Prostate gland (tissue), 2 donors: ENCODE measurements at regions not wholly inside any gene's neighbourhood (a gene's known extent, or its start where the extent isn't known, plus 50 kb on each side); places are given as distances from the start of the nearest gene placed in this dataset.

ENCODE experiments used
- DNase-seq: peaks from one replicate; pipeline ENCODE4 v3.0.0-alpha.2; 2019; ENCODE audit warnings: low spot score
- H3K27ac ChIP-seq, 2 donors: fragments of 200-600 bp; sonication (generic); 2 replicates each; pipeline ENCODE4 v1.5.1; 2017 to 2019
- H3K27me3 ChIP-seq: fragments of 200-600 bp; sonication (generic); replicated peaks from 2 replicates; pipeline ENCODE4 v1.5.1; 2019; ENCODE audit not compliant: insufficient read depth
- H3K36me3 ChIP-seq, 2 donors: fragments of 200-600 bp; sonication (generic); 1 replicate in 1 of 2; 2 replicates in 1 of 2; pipeline versions ENCODE4 v1.5.1 to v1.8.1; 2017 to 2019
- H3K4me1 ChIP-seq: fragments of 200-600 bp; sonication (generic); replicated peaks from 2 replicates; pipeline ENCODE4 v1.5.1; 2019
- H3K4me3 ChIP-seq, 2 donors: fragments of 200-600 bp; sonication (generic); 2 replicates each; pipeline ENCODE4 v1.5.1; 2017 to 2019
- H3K9me3 ChIP-seq: fragments of 200-600 bp; sonication (generic); 2 replicates; pipeline ENCODE4 v1.5.1; 2017
- CTCF ChIP-seq, 4 experiments: fragments of 200-600 bp in 2 of 4; fragments of 450-650 bp in 2 of 4; sonication (generic) in 2 of 4; IDR thresholded peaks; 1 replicate in 3 of 4; 2 replicates in 1 of 4; pipeline ENCODE4 v1.5.1; 2016 to 2019; ENCODE audit warnings: antibody characterized with exemption in 4 of 4, mild to moderate bottlenecking in 2 of 4, moderate library complexity in 2 of 4
- POLR2A ChIP-seq: fragments of 450-650 bp; IDR thresholded peaks from one replicate; pipeline ENCODE4 v1.6.1; 2016; ENCODE audit warnings: antibody characterized with exemption, mild to moderate bottlenecking
- POLR2AphosphoS5 ChIP-seq: sonication (generic); formaldehyde crosslinking; IDR thresholded peaks from one replicate; pipeline ENCODE4 v1.6.1; 2017; ENCODE audit warnings: antibody characterized with exemption
- WGBS: methylation state at CpG from one replicate; pipeline ENCODE4 v1.1.5; 2018; 5-methylcytosine and 5-hydroxymethylcytosine counted together
- intact Hi-C: fragments of 100-400 bp; cut with DNase I; formaldehyde crosslinking; loops from one replicate; pipeline ENCODE4 v1.14.2; 2022

GRCh38 chr18:43578706-43579105 lies 301.4 kb upstream of the SYT4 start:
- Histone ChIP-seq H3K4me3 (no peak overlapping the region), H3K4me1 (no peaks in the 10 kb centered on the region), H3K27ac (no peak overlapping the region), H3K27me3 (no peaks in the 10 kb centered on the region), H3K36me3 (no peaks in the 10 kb centered on the region), H3K9me3 (no peaks in the 10 kb centered on the region)
- TF ChIP-seq CTCF (IDR thresholded peaks at IDR 0.05) (no peak), POLR2A (no peak), POLR2AphosphoS5 (no peak)
- 51% methylated on average over 4 of the region's 4 CpGs for whole genome bisulfite sequencing
- no peak for DNase-seq
- intact Hi-C loops, result no loop called here

GRCh38 chr18:43581936-43582519 lies 304.7 kb upstream of the SYT4 start:
- Histone ChIP-seq H3K9me3 (no peaks in the 10 kb centered on the region), H3K4me1 (no peaks in the 10 kb centered on the region), H3K27ac (no peak overlapping the region), H3K36me3 (no peaks in the 10 kb centered on the region), H3K27me3 (no peaks in the 10 kb centered on the region), H3K4me3 (no peak overlapping the region)
- no peak for DNase-seq
- no peak for TF ChIP-seq POLR2AphosphoS5
- TF ChIP-seq CTCF (IDR thresholded peaks at IDR 0.05), result no peak
- TF ChIP-seq POLR2A, result no peak
- 69% methylated on average over 2 of the region's 2 CpGs for WGBS
- intact Hi-C loops, result no loop called here

- TF ChIP-seq POLR2A, result no peak
- no peak for TF ChIP-seq POLR2AphosphoS5
- TF ChIP-seq CTCF (IDR thresholded peaks at IDR 0.05), result peak; percentile 55 to 75 (median 68)
- 0% methylated on average over 1 of the region's 1 CpG for WGBS
- Histone ChIP-seq H3K9me3 (no peaks in the 10 kb centered on the region), H3K36me3 (no peaks in the 10 kb centered on the region), H3K4me1 (no peaks in the 10 kb centered on the region), H3K27ac (no peak overlapping the region), H3K27me3 (no peaks in the 10 kb centered on the region), H3K4me3 (no peak overlapping the region)
- intact Hi-C loops, result no loop called here
- DNase-seq, result no peak
These were observed 310.4 kb upstream of the SYT4 start for GRCh38 chr18:43587538-43588153.

- DNase-seq, result no peak
- Histone ChIP-seq H3K27ac (no peak overlapping the region), H3K36me3 (no peaks in the 10 kb centered on the region), H3K4me1 (no peaks in the 10 kb centered on the region), H3K27me3 (no peaks in the 10 kb centered on the region), H3K9me3 (no peaks in the 10 kb centered on the region), H3K4me3 (no peak overlapping the region)
- intact Hi-C loops, result no loop called here
- WGBS, result 92% methylated on average over 3 of the region's 3 CpGs
- TF ChIP-seq POLR2A (no peak), CTCF (IDR thresholded peaks at IDR 0.05) (no peak), POLR2AphosphoS5 (no peak)
These were observed 311.5 kb upstream of the SYT4 start for GRCh38 chr18:43588838-43589237.

GRCh38 chr18:43589611-43590151 lies 312.4 kb upstream of the SYT4 start:
- no peaks in the 10 kb centered on the region for H3K4me1 ChIP-seq
- no peak for TF ChIP-seq POLR2A
- no peak for TF ChIP-seq POLR2AphosphoS5
- TF ChIP-seq CTCF (IDR thresholded peaks at IDR 0.05), result no peak
- H3K27me3 ChIP-seq, result no peaks in the 10 kb centered on the region
- H3K4me3 ChIP-seq, result no peak overlapping the region
- H3K27ac ChIP-seq, result no peak overlapping the region
- WGBS, result 57% methylated on average over 11 of the region's 11 CpGs
- intact Hi-C loops, result no loop called here
- no peak for DNase-seq
- H3K9me3 ChIP-seq, result no peaks in the 10 kb centered on the region
- no peaks in the 10 kb centered on the region for H3K36me3 ChIP-seq
